Tibial nerve (tissue), 4 donors: ENCODE measurements at regions not wholly inside any gene's neighbourhood (a gene's known extent, or its start where the extent isn't known, plus 50 kb on each side); places are given as distances from the start of the nearest gene placed in this dataset.

Experiments
- DNase-seq, 2 donors: peaks; one replicate each; pipeline ENCODE4 v3.0.0-alpha.2; 2019; ENCODE audit warnings: low spot score in 2 of 2
- H3K27ac ChIP-seq, 4 donors: fragments of 200-600 bp; sonication (generic) in 3 of 4; one replicate each; pipeline ENCODE4 v1.5.1; 2017 to 2019; ENCODE audit warnings: mild to moderate bottlenecking in 1 of 4
- H3K27me3 ChIP-seq, 2 donors: fragments of 200-600 bp; sonication (generic) in 1 of 2; one replicate each; pipeline versions ENCODE4 v1.5.1 to v1.6.0; 2017 to 2019
- H3K36me3 ChIP-seq, 3 donors: fragments of 200-600 bp; sonication (generic); one replicate each; pipeline ENCODE4 v1.5.1; 2018 to 2019
- H3K4me1 ChIP-seq, 4 donors: fragments of 200-600 bp; sonication (generic) in 3 of 4; one replicate each; pipeline ENCODE4 v1.5.1; 2017 to 2019
- H3K4me3 ChIP-seq, 4 donors: fragments of 200-600 bp; sonication (generic) in 3 of 4; one replicate each; pipeline ENCODE4 v1.5.1; 2017 to 2019; ENCODE audit warnings: mild to moderate bottlenecking in 1 of 4, moderate library complexity in 1 of 4
- H3K9me3 ChIP-seq, 4 donors: fragments of 200-600 bp; sonication (generic) in 3 of 4; one replicate each; pipeline ENCODE4 v1.5.1; 2017 to 2019
- EP300 ChIP-seq, 2 donors: sonication (generic); formaldehyde crosslinking; IDR thresholded peaks; one replicate each; pipeline ENCODE4 v1.6.1; 2017; ENCODE audit warnings: antibody characterized with exemption in 2 of 2, mild to moderate bottlenecking in 1 of 2
- POLR2A ChIP-seq, 2 donors: fragments of 450-650 bp; IDR thresholded peaks; one replicate each; pipeline ENCODE4 v1.6.1; 2017; ENCODE audit warnings: antibody characterized with exemption in 2 of 2, mild to moderate bottlenecking in 2 of 2, moderate library complexity in 2 of 2
- WGBS, 2 donors: methylation state at CpG; one replicate each; pipeline ENCODE4 v1.1.5; 2018; 5-methylcytosine and 5-hydroxymethylcytosine counted together
- TF ChIP-seq, protein P1 (sequence below), 5 experiments: fragments of 200-600 bp in 3 of 5; fragments of 450-650 bp in 2 of 5; sonication (generic) in 3 of 5; IDR thresholded peaks; one replicate each; pipeline ENCODE4 v1.5.1; 2016 to 2019; ENCODE audit warnings: antibody characterized with exemption in 5 of 5, mild to moderate bottlenecking in 3 of 5, moderate library complexity in 2 of 5

DNA sequence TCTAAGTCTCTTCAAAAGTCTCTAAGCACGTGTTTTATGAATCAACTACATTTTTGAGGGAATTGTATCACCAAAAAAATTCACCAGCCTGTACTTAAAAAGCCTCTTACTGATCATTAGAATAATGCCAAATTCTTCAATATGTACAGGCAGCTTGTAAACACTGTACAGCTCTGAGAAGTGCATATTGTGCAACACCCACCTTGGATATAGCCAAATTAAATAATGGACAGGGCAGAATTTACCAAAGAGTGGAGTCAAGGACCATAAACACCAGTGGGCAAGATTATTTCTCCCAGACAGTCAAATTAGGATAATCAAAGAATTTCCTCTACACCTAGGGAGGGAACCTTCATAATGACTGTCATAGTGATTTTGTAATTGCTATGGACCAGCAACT is 338.2 kb downstream of the NR4A2 start:
- H3K36me3 ChIP-seq = no peaks in the 10 kb centered on the region
- no peak overlapping the region for H3K27ac ChIP-seq
- no peak for DNase-seq
- no peaks in the 10 kb centered on the region for H3K4me1 ChIP-seq
- H3K27me3 ChIP-seq = no peaks in the 10 kb centered on the region
- H3K4me3 ChIP-seq = no peak overlapping the region
- peaks cover 0 to 14% (median 0%) of the 10 kb centered on the region in 4 donors for H3K9me3 ChIP-seq
- WGBS, 2 donors = 87 to 90% methylated on average over 1 of the region's 1 CpG
- no peak for TF ChIP-seq EP300 (IDR thresholded peaks at IDR 0.05)
- no peak for TF ChIP-seq POLR2A (IDR thresholded peaks at IDR 0.05)
- TF ChIP-seq, protein P1, sequence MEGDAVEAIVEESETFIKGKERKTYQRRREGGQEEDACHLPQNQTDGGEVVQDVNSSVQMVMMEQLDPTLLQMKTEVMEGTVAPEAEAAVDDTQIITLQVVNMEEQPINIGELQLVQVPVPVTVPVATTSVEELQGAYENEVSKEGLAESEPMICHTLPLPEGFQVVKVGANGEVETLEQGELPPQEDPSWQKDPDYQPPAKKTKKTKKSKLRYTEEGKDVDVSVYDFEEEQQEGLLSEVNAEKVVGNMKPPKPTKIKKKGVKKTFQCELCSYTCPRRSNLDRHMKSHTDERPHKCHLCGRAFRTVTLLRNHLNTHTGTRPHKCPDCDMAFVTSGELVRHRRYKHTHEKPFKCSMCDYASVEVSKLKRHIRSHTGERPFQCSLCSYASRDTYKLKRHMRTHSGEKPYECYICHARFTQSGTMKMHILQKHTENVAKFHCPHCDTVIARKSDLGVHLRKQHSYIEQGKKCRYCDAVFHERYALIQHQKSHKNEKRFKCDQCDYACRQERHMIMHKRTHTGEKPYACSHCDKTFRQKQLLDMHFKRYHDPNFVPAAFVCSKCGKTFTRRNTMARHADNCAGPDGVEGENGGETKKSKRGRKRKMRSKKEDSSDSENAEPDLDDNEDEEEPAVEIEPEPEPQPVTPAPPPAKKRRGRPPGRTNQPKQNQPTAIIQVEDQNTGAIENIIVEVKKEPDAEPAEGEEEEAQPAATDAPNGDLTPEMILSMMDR (IDR thresholded peaks at IDR 0.05) = no peak

DNA sequence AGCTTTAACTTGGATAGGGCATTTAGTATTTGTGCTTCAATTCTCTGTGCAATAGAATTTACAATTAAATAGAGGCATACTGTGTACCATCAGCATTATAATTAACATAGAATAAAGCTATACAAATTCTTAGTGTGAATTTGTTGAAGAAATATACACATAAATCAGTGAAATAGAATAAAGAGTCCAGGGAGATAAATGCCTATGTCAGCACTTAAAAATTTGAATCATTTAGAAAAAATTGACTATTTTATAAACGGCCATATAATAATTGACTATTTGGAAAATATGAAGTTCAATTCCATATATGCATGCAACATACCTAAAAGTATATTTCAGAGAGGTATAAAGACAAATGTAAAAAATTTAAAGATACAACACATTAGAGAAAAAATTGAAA is 348.7 kb downstream of the NR4A2 start:
- Histone ChIP-seq H3K4me3 (no peak overlapping the region), H3K36me3 (no peaks in the 10 kb centered on the region), H3K27ac (no peak overlapping the region), H3K4me1 (no peaks in the 10 kb centered on the region), H3K27me3 (no peaks in the 10 kb centered on the region), H3K9me3 (no peaks in the 10 kb centered on the region)
- DNase-seq = no peak
- TF ChIP-seq POLR2A (IDR thresholded peaks at IDR 0.05) = no peak
- TF ChIP-seq, protein P1 (IDR thresholded peaks at IDR 0.05) = no peak
- TF ChIP-seq EP300 (IDR thresholded peaks at IDR 0.05) = no peak
- WGBS, 2 donors = 58 to 60% methylated on average over 1 of the region's 1 CpG

DNA sequence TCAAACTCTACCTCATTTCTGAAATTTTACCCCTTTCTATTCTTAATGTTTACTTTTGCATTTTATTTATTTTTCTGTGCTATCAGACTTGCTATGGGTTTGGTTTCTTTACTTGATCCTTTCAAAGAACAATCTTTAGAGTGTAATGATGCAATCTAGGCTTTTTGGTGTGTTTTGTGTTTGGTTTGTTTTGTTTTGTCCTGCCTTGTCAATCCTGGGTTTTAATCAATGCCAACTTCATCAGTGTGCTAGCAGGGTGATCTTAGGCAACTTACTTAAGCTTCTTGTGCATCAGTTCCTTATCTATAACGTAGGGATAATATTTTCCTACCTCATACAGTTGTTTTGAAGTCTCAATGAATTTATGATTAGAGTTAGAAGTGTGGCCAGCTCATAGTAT is 350.4 kb downstream of the NR4A2 start:
- TF ChIP-seq, protein P1 (IDR thresholded peaks at IDR 0.05) = no peak
- TF ChIP-seq POLR2A (IDR thresholded peaks at IDR 0.05) (no peak), EP300 (IDR thresholded peaks at IDR 0.05) (no peak)
- Histone ChIP-seq H3K4me1 (peaks cover 0 to 3% (median 0%) of the 10 kb centered on the region in 4 donors), H3K27ac (no peak overlapping the region), H3K9me3 (no peaks in the 10 kb centered on the region), H3K27me3 (no peaks in the 10 kb centered on the region), H3K4me3 (no peak overlapping the region), H3K36me3 (no peaks in the 10 kb centered on the region)
- no peak for DNase-seq
- 70 to 86% methylated on average over 1 of the region's 1 CpG for WGBS, 2 donors

DNA sequence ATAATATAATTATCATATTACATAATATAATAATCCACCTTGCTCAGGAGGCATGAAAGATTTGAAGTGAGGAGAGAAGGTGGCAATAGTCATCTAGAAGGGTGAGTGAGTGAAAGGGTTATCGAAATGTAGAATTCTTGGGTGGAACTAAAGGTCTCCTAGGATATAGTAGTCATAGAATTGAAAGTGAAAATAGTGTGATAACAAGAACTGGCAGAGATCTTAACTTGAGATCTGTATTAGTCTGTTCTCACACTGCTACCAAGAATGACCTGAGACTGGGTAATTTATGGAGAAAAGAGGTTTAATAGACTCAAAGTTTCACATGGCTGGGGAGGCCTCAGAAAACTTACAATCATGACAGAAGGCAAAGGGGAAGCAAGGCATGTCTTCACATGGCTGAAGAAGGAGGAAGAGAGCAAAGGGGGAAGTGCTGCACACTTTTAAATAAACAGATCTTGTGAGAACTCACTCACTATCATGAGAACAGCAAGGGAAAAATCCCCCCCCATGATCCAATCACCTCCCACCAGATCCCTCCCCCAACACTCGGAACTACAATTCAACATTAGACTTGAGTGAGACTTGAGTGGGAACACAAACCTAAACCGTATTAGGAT is 351.5 kb downstream of the NR4A2 start:
- TF ChIP-seq EP300 (IDR thresholded peaks at IDR 0.05) (no peak), POLR2A (IDR thresholded peaks at IDR 0.05) (no peak)
- TF ChIP-seq, protein P1 (IDR thresholded peaks at IDR 0.05) = no peak
- Histone ChIP-seq H3K27ac (no peak overlapping the region), H3K9me3 (no peaks in the 10 kb centered on the region), H3K36me3 (no peaks in the 10 kb centered on the region), H3K27me3 (no peaks in the 10 kb centered on the region), H3K4me3 (no peak overlapping the region), H3K4me1 (peaks cover 0 to 13% (median 4%) of the 10 kb centered on the region in 4 donors)
- WGBS, 2 donors = 81% methylated on average over 3 of the region's 3 CpGs
- no peak for DNase-seq

DNA sequence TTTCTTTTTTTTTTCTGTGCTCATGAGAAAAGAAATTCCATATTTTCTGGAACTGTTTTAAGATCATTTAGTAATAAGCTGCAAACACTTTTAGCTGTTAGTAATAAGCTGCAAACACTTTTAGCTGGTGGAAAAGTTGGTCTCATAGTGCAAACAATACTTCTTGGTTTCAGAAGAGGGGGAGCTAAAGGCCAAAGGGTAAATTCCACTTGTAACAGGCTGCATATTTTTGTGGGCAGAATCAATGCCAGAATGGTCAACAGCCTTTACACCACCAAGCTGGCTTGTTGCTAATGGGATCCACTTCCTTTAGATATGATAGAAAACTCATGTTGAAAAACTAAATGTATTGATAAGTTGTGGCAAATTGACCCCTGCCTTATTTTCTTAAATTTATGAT is 356.8 kb downstream of the NR4A2 start:
- Histone ChIP-seq H3K4me3 (no peak overlapping the region), H3K9me3 (no peaks in the 10 kb centered on the region), H3K27me3 (no peaks in the 10 kb centered on the region), H3K27ac (peak overlapping the region in 2 of 4 donors; percentile 69 to 81), H3K4me1 (peaks cover 0 to 32% (median 9%) of the 10 kb centered on the region in 4 donors), H3K36me3 (no peaks in the 10 kb centered on the region)
- DNase-seq = no peak
- TF ChIP-seq EP300 (IDR thresholded peaks at IDR 0.05) (peak in 1 of 2 donors; percentile 54), POLR2A (IDR thresholded peaks at IDR 0.05) (no peak)
